ENCODE measurements at regions not wholly inside any gene's neighbourhood (a gene's known extent, or its start where the extent isn't known, plus 50 kb on each side); places are given as distances from the start of the nearest gene placed in this dataset.

DNA sequence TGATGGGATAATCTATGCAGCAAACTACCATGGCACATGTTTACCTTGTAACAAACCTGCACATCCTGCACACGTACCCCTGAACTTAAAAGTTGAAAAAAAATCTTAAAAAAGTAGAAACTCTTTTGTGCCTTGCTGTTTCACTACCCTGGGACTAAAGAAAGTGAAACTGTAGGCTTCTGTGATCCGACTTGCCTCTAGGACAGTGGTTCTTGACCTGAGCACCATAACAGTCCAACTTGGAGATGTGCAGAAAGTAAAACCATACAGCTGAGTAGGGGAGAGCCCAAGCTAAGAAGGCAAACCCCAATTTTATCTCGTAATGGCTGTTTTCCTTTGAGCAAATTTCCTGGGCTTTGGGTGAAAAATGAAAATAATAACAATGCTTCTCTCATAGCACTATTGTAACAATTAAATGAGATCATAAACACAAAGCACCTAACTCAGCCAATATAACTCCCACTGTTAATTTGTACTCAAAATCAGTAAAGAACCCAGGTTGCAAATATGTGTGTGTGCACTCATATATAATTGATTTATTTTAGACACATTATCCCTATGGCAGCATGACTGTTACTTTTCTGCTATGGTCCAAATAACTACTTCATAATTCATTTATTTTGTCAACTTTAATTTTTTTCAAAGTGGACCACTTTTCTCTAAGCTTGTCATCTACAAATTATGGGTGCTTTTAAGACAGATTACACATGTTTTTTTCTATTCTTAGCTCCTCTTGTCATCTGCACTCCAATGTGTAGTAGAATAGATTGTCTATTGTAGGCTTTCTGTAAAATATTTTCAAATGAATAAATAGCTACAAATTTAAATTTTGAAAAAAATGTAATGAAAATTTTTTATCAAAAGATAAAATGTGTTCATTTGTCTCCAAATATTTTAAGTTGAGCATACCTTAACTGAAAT lies 334.9 kb downstream of the BTG1 start:
- TF ChIP-seq, protein P1, sequence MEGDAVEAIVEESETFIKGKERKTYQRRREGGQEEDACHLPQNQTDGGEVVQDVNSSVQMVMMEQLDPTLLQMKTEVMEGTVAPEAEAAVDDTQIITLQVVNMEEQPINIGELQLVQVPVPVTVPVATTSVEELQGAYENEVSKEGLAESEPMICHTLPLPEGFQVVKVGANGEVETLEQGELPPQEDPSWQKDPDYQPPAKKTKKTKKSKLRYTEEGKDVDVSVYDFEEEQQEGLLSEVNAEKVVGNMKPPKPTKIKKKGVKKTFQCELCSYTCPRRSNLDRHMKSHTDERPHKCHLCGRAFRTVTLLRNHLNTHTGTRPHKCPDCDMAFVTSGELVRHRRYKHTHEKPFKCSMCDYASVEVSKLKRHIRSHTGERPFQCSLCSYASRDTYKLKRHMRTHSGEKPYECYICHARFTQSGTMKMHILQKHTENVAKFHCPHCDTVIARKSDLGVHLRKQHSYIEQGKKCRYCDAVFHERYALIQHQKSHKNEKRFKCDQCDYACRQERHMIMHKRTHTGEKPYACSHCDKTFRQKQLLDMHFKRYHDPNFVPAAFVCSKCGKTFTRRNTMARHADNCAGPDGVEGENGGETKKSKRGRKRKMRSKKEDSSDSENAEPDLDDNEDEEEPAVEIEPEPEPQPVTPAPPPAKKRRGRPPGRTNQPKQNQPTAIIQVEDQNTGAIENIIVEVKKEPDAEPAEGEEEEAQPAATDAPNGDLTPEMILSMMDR (IDR thresholded peaks at IDR 0.05; ENCODE audit: extremely low read depth, missing control alignments) = no peak
- no peak for DNase-seq (ENCODE audit: low spot score)

DNA sequence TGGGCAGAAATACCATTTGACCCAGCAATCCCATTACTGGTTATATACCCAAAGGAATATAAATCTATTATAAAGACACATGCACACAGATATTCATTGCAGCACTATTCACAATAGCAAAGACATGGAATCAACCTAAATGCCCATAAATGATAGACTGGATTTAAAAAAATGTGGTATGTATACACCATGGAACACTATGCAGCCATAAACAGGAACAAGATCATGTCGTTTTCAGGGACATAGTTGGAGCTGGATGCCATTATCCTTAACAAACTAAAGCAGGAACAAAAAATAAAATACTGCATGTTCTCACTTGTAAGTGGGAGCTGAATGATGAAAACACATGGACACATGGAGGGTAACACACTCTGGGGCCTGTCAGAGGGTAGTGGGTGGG lies 335.6 kb downstream of the BTG1 start:
- DNase-seq (ENCODE audit: low spot score) = no peak
- TF ChIP-seq, protein P1 (IDR thresholded peaks at IDR 0.05; ENCODE audit: extremely low read depth, missing control alignments) = no peak

DNA sequence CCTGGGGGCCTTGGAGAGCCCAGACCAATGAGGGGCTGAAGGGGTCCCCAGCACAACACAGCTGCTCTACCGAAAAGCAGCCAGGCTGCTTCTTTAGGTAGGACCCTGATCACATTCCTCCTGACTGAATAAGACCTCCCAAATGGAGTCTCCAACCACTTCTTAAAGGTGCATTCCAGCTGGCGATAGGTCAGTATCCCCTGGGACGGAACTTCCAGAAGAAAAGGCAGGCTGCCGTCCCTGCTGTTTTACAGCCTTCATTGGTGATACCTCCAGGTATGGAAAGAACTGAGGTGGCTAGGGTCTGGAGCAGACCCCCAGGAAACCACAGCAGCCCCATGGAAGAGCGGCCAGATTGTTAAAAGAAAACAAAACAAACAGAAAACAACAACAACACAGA lies 340.6 kb downstream of the BTG1 start:
- no peak for DNase-seq (ENCODE audit: low spot score)
- TF ChIP-seq, protein P1 (IDR thresholded peaks at IDR 0.05; ENCODE audit: extremely low read depth, missing control alignments) = no peak

DNA sequence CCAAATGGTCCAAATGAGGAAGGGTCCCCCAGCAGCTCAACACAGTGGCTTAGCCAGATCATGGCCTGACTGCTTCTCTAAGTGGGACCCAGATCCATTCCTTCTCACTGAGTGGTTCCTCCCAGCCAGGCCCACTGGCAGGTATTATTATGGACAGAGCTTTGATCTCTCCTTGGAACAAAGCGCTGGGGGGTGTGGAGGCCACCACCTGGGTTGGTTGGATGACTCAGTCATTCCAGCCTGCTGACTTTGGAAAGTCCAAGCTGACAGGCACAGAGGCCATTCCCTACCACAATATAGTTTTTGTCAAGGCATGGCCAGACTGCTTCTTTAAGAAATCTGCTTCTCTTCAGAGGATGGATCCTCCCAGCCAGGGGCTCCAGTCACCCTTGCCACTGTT lies 341.1 kb downstream of the BTG1 start:
- TF ChIP-seq, protein P1 (IDR thresholded peaks at IDR 0.05; ENCODE audit: extremely low read depth, missing control alignments) = no peak
- no peak for DNase-seq (ENCODE audit: low spot score)

DNA sequence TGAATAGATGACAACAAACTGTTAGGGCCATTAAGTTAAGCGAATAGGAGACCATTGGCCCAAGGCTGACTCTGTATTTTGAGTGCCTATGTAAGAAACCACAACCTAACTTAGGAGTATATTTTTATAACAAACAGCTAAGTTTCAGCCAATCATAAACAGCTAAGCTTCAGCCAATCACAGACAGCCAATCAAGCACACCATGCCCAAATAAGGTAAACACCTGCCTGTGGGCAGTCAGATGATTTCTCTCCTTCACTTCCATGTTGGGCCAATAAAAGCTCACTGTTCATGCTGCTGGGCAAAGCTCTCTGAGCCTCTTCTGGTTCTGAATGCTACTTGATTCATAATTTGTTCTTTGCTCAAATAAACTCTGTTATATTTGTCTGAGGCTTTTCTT lies 344.6 kb downstream of the BTG1 start:
- DNase-seq (ENCODE audit: low spot score) = no peak
- TF ChIP-seq, protein P1 (IDR thresholded peaks at IDR 0.05; ENCODE audit: extremely low read depth, missing control alignments) = no peak

DNA sequence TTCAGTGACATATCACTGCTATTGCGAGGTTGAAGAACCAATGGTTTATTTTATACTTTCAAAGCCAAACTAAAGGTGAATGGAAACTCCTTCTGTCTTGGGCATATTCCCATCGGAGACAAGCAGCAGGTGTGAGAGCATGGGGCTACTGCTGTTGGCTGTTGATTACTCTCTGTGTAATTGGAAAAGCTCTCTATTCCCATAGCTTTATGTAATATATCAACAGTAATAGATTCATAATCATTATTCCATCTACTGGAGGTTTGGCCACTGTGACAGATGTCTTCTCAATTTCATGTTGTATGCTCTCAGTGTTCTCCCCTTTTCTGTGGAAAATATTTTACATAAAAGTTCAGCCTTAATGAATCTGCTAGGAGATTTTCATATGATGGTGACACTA lies 352.0 kb downstream of the BTG1 start:
- DNase-seq (ENCODE audit: low spot score) = no peak

DNA sequence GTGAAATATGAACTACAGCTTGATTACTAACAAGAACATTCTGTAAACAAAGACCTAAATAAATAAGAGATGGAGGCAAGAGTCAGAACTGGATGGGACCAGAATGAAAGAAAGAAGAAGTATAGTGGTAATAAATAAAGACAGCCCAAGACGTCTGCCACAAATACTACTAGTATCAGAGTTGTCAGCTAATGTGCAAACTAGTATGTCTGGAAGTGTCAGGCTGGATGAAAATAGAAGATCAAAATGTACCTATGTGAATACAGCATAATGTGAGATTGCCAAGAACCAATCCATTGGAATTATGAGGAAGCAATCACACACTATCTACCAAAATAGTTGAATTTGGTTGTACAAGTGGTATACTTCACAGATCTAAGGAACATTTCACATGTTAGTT lies 353.0 kb downstream of the BTG1 start:
- TF ChIP-seq, protein P1 (IDR thresholded peaks at IDR 0.05; ENCODE audit: extremely low read depth, missing control alignments) = no peak
- no peak for DNase-seq (ENCODE audit: low spot score)

More for the DNA sequence above, 352.0 kb downstream of the BTG1 start:
- TF ChIP-seq, protein P1 (IDR thresholded peaks at IDR 0.05; ENCODE audit: extremely low read depth, missing control alignments) = no peak
